ENCODE measurements at regions not wholly inside any gene's neighbourhood (a gene's known extent, or its start where the extent isn't known, plus 50 kb on each side); places are given as distances from the start of the nearest gene placed in this dataset.
"Not testable (repeated sequence)": the region's sequence is repeated elsewhere in the genome, so short reads cannot be mapped to it uniquely, and the experiment has no call there.

DNA sequence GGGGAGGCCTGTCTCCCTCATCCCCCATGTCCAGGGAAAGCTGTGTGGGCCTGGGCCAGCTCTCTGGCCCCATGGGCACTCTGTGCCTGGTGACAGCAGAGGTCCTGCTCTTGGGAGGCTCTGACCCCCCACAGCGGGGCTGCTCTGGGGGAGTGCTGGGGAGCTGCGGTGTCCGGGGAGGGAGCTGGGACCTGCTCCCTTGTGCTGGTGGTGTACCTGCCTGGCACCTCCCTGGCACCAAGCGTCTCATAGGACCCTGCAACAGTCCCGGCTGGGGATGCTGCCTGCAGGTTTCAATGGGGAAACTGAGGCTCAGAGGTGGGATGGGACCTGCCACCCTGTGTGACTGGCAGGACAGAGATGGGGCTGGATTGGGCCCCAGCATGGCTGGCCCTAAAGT lies 111.3 kb downstream of the KIF26A start:
- no peak for DNase-seq (ENCODE audit: low read depth in 2 of 2)

DNA sequence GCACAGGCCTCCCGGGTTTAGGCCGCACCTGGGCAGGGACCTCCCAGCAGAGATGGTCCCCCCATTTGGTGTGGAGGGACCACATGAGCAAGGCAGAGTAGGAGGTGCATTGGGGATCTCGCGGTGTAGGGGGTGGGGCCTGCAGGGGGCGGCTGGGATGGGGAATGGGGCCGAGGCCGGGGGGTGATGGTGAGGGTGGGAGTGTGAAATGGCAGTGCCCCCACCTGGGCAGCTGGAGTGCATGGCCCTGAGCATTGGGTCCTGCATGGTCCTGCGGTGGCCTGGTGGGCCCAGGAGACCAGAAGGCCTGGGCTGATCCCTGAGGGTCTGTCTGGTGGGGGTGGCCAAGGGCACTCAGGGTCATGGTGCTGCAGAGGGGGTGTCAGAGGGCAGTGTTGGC lies 111.8 kb downstream of the KIF26A start:
- no peak for DNase-seq (ENCODE audit: low read depth in 2 of 2)

DNA sequence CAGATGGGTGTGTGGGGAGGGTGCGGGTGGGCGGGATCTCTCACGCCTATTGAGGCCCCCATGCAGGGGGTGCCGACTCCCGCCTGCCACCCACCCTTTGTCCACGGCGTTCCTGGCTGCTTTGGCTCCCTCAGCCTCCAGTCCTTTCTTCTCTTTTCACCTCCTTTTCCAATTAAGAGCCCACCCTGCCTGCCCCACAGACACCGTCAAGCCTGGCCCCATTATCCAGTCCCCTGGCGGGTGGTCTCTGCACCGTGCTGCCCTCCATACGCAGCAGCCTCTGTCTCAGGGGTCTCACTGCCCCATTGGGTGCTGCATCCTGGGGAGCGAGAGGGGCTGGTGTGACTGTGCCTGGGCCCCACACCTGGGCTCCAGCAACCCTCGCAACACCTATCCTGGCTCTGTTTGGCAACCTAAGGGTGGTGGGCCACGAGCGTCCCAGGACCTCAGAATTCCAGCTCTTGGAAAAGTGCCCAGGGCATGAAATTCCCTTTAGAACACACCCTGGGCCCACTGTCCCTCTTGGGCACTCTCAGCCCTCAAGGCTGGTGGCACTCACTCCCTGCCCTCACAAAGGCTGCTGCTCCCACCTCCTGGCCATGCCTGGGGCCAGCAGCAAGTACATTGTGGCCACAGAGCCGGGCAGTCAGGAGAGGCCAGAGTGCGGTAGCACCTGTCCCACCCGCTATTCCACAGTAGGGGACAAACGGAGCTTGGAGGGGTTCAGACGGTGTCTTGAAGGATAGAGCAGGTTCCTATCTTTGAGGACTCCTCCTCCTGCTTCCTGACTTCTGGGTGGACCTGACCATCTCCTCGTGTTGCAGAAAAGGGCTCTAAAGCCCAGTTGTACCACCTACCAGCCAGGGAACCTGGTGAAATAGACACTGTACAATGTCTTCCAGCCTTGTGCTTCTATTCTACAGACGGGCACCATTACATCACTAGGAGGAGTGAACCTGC lies 114.1 kb downstream of the KIF26A start:
- DNase-seq (ENCODE audit: low read depth in 2 of 2): no peak

DNA sequence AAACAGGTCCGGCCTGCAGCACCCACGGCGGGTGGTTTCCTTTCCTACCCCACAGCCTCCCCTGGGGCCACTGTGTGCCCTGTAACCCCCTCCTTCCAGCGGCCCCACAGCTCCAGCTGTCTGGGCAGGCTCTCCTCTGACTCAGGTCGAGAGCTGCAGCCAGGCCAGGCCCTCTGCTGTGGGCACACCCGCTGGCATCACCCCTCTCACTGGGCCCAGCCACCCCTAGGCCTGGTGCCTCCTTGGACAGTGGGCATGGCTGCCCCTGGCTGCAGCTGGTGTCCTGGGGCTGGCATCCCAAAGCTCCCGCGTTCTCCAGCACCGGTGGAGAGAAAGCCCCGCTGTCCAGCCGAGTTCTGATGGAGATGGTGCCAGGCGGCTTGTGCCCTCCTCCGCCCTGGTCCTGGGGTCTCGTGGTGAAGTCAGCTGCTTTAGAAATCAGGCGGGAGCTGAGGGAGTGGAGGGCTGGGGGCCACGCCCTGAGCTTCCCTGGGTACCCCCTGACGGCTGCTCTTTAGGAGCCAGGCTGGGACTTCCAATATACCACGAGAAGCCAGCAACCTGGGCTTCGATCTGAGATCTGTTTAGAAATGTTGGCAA lies 114.9 kb downstream of the KIF26A start:
- DNase-seq (ENCODE audit: low read depth in 2 of 2): no peak

DNA sequence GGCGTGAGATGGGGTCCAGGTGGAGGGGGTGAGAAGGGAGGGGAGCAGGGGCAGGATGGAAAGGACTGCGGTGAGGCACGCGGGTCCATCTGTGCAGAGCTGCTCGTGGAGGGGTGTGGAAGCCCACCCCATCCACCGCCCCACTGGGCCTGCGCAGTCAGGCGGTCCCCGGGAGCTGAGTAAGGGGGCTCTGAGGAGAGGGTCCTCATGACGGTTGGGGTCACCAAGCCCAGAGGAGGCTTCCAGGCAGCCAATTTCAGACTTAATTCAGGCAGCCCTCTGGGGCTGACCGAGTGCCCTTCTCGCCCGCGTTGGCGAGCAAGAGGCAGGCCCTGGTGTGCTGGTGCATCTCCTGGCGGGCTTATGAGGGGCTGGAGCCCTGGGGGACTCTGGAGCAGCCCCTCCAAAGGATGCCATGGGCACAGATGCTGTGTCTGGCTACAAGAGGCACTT lies 115.5 kb downstream of the KIF26A start:
- DNase-seq (ENCODE audit: low read depth in 2 of 2): no peak

DNA sequence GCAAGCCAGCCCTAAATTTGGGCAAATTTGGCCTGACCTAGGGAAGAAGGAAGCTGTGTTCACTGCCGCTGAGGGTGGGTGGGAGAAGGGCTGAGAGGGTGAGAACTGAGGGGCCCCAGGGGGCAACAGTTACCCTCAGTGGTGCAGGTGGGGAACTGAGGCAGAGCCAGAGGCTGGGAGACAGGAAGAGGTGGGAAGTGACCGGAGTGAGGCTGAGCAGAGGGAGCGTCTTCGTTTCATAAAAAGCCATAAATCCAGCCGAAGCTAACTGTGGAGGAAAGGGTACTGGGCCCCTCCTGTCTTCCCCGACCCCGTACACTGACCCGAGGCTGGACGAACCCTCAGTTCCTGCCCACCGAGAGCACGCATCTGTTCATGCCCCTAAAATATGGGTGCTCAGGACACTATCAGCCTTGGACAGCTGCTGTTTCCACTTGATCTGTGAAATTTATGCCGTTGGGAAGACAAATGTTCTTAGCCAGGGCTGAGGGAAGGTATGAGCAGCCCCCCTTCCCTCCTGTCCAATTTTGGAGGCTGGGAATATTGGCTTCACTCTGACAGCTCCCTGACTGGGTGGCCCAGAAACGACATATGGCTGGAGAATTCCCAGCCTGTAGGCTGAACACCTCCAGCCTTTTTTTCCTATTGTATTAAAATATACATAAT lies 116.5 kb downstream of the KIF26A start:
- DNase-seq (ENCODE audit: low read depth in 2 of 2): no peak

DNA sequence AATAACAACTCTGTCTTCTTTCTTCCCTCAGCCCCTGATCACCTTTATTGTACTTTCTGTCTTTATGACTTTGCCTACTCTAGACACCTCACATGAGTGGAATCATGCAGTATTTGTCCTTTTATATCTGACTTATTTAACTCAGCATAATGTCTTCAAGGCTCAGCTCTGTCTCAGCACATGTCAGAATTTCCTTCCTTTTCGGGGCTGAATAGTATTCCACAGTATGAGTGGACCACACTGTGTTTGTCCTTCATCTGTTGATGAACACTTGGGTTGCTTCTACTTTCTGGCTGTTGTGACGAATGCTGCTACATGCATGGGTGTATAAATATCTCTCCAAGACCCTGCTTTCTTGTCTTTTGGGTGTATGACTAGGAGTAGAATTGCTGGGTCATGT lies 117.6 kb downstream of the KIF26A start:
- DNase-seq (ENCODE audit: low read depth in 2 of 2): no peak

DNA sequence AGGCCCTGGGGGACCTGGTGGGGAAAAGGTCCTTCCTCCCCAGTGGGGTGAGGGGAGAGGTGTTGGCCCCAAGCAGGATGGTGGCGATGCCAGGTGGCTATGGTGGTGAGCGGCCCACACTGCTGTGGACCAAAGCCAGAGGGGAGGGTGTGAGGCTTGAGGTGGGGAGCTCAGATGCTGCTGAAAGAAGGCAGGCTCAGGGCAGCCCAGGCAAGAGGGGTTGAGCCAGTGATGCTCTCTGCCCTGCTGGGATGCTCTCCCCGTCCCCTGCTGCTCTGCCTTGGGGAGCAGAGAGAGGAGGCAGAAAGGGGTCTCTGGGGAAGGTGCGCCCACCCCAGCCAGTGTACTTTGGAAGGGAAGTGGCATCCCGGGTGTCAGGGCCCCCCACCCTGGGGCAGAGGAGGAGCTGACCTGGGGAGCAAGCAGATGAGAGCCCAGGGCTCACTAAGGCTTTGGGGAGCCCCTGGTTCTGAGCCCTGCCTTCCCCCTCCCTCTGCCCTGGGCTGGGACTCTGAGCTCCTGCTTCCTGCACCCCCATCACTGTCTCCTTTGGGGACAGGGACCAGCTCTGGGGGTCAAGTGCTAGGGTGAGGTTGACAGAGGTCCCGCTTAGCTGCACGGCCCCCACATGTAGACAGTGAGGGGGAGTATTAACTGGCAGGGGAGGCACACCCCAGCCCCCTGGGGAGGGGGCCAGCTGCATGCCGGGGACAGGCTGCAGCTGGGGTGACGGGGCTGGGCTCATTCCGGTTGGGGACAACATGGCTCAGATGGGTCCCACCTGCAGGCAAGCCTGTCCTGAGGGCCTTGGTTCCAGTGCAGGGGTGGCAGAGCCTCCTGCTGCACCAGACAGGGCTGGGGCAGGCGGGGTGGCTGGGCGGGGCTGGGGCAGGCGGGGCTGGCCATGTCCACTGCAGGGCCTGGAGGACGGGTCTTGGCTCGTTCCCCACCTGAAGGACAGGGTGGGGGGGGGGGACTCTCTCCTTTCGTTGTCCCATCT lies 124.4 kb downstream of the KIF26A start:
- no peak for DNase-seq (ENCODE audit: low read depth in 2 of 2)

DNA sequence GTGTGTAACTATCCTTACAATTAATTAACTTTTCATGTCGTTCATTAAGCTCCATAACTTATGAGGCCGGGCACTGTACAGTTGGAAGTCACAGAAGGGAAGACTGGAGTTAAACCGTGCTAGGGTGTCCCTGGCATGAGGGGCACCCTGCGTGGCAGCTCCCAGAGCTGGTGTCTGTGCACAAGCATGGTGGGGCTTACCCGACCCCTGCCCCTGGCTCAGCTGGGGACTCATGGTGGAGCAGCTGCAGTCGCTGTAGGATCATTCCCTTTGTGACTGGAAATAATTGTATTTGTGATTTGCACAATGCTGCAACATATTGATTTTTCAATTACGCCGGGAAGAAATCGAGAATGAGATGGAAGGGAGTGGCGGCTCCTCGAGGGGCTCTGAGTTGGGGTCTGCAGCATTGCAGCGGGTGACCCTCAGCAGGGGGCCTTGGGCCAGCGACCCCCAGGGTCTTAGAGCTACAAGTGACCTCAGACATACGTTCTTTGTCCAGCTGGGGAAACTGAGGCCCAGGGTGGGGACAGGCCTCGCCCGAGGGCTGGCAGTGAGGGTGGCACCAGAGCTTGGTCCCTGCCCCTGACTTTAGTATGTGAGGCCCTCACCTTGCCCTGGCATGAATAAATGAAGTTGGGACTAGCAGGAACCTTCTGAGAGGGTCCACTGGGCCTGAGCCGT lies 125.4 kb downstream of the KIF26A start:
- DNase-seq (ENCODE audit: low read depth in 2 of 2): no peak

DNA sequence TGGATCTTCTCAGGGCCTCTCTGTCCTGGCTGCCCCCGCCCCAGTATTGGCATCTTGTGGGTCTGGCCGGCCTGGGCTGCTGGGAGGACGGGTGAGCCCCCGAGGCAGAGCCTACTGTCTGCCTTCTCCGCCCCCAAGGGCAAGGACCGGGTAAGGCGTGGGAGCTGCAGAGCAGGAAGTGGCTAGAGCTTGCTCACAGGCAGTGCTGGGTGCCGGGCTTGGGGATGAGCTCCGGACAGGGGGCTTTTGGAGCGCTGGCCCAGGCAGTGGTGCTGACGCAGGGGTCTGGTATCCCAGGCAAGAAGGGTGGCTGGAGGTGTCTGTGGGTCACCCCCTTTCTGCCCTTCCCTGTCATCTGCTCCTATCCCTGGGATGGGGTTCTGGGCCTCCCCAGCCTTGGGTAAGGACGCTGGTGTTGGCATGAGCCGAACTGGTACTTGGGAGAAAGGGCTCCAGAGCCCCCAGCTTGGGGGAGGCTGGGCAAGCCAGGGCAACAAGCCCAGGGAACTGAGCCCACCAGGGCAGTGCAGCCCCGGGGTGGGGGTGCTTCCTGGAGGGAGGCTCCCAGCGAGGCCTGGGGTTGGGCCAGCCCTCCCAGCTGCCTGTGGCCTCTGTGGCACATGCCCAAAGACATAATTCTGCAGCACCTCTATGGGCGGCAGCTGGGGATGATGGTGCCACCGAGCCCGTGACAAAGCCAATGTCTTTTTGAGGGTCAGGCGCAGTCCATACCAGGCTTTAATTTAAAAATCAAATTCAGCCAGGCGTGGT lies 126.3 kb downstream of the KIF26A start:
- DNase-seq (ENCODE audit: low read depth in 2 of 2): no peak

DNA sequence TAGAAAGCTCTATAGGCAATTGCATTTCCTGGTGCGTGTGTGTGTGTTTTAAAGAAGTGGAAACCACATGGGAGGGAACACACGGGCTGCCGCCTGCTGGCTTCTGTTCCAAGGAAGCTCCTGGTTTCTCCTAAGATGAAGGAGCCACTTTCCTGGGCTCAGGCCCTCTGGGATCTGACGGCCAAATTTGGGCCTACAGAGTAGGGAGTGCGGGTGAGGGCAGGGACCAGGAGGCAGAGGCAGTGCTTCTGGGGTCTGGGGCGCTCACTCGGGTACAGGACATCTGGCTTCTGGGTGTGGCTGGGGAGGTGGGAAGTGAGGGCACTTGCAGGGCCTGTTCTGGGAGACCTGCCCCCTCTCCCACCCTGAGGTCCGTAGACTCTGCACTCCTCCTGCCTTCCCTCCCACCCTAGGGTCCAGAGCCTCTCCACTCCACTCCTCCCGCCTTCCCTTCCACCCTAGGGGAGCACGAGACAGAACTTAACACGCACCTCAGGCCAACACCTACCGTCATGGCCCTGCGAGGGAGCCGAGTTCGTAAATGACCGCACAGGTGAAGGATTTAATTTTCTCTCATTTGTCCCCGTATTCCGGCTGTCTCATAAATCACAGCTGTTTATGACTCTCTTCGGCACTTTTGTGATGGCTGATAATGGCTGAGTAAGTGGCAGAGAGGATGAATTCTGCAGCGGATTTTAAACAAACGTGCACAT lies 127.7 kb downstream of the KIF26A start:
- DNase-seq (ENCODE audit: low read depth in 2 of 2): no peak

DNA sequence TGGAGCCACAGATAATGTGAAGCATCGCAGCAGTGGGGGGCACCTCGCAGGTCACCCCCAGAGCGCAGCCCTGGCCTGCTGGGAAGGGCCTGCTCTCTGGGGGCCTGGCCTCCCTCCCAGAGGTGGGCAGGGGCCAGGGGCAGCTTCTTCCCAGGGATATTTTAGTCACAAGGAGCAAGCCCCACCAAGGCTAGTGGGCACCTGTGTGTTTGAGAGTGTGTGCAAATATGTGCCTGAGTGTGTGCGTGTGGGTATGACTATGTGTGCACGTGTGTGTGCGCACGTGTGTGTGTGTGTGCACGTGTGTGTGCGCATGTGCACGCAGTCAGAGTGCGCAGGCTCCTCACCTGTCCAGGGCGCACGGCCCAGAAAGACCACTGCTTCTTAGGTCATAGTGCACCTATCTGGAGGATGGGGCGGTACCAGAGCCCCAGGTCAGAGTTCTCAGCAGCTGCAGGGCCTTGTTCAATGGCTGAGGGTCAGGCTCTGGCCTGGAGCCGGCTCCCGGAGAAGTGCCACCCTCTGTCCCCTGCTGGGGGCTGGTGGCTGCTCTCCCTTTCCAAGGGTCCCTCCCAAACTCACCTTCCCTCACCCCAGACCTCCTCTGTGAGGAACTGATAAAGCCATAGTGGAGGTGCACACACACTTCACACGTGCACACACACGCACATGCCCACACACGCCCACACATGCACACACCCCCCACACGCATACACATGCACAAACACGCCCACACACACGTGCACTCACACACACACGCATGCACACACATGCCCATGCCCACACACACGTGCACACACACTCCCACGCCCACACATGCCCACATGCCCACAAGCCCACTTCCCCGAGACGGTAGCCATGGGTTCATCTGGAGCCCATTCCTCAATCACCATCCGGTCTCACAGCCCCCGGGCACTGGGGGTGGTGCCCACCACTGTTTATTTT lies 128.5 kb downstream of the KIF26A start:
- DNase-seq (ENCODE audit: low read depth in 2 of 2): no peak

DNA sequence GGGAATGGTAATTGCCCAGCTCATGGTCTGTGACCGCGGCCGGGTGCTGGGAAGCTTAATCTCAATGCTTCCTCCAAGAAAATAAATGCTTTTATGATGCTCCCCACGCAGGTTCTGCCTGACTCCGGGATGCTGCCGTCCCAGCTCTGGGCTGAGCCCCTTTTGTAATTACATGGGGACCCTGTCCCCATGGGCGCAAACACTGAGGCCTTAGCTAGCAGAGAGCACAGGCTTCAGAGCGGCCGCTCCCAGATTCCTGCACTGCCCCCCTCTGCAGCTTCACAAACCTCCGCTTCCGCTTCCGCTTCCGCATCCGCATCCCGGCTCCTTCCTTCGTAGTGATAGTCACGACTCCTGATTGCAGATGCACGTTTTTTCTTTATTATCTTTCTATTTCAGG lies 129.5 kb downstream of the KIF26A start:
- no peak for DNase-seq (ENCODE audit: low read depth in 2 of 2)

DNA sequence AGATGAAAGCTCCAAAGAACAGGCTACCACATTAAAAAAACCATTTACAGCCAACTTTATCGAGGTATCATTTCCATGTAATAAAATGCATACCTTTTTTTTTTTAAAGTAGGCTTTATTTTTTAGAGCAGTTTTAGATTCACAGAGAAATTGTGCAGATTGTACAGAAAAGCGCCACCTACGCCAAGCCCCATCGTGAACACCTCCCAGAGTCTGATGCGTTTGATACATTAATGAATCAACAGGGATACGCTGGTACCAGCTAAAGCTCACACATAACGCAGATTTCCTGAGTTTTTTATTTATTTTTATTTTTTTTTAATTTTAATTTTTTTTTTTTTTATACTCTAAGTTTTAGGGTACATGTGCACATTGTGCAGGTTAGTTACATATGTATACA lies 129.9 kb downstream of the KIF26A start:
- DNase-seq (ENCODE audit: low read depth in 2 of 2): no peak

DNA sequence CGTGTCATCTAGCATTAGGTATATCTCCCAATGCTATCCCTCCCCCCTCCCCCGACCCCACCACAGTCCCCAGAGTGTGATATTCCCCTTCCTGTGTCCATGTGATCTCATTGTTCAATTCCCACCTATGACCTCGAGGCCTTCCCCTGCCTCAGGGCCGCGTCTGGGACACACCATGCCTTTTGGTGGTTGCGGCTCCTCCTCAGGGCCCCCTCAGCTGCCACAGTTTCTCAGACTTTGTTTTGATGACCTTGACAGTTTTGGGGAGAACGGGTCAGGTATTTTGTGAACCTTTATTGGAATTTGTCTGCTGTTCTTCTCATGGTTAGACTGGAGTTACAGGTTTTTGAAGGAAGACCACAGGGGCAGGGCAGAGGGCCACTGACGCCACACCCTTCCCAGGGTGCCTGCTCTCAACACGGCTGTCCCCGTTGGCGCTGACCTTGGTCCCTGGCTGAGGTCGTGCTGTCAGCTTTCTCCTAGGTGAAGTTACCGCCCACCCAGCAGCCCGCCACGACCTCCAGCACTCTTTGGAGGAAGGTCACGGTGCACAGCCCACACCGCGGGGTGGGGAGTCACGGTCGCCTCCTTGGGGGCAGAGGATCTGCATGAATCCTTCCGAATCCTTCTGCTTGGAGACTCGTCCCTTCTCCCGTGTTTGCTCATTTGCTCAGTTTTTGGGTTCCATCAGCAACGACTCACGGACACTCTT lies 130.5 kb downstream of the KIF26A start:
- no peak for DNase-seq (ENCODE audit: low read depth in 2 of 2)

DNA sequence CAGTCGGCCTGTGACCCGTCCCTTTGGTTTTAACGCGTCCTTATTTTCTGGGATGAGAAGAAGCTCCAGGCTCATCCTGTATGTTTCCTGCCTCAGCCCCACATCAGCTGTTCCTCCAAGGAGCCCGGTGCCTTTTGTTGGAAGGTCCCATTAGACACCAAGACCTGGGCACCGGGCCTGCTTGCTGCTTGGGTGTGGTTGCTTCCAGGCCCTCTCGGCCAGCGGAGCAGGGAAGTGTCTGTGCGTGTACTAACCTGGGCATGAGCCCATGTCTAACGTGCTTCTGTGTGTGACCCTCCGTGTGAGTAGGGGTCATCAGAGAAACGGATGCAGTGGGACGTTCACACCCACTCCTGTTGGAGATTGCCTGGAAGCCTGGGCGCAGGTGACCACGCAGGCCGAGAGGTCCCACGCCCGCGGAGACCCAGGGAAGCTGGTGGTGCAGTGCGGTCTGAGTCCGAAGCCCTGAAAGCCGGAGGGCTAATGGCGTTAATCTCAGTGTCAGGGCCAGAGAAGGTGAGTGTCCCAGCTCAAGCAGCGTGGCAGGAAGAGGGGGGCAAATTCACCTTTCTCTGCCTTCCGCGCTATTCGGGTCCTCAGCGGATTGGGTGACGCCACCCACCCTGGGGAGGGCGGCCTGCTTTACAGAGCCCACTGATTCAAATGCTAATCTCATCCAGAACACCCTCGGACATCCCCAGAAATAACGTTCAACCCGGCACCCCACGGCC lies 131.3 kb downstream of the KIF26A start:
- DNase-seq (ENCODE audit: low read depth in 2 of 2): not testable (repeated sequence)

DNA sequence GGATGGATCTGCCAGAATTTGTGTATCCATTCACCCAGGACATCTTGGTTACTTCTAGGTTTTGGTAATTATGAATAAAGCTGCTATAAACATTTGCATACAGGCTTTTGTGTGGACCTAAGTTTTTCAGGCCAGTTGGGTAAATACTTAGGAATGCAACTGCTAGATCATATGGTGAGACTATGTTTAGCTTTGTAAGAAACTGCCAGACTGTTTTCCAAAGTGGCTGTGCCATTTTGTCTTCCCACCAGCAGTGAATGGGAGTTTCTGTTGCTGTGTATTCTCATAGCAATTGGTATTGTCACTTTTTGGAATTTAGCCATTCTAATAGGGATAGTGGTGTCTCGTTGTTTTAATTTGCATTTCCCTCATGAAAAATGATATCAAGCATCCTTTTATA lies 133.0 kb downstream of the KIF26A start:
- no peak for DNase-seq (ENCODE audit: low read depth in 2 of 2)
